Lower lobe of right lung (tissue), 2 donors: ENCODE measurements at regions not wholly inside any gene's neighbourhood (a gene's known extent, or its start where the extent isn't known, plus 50 kb on each side); places are given as distances from the start of the nearest gene placed in this dataset.

Experiments used
- ATAC-seq, 2 donors: fragments of 200-7000 bp; cut with Tn5 transposase; one replicate each; pipeline ENCODE4 v1.9.1; 2020 to 2022; ENCODE audit warnings: mild to moderate bottlenecking in 2 of 2, moderate library complexity in 2 of 2
- DNase-seq: peaks from one replicate; pipeline ENCODE4 v3.0.0-alpha.2; 2020
- H3K27ac ChIP-seq: fragments of 200-600 bp; one replicate; pipeline ENCODE4 v1.8.0; 2022
- H3K27me3 ChIP-seq: fragments of 200-600 bp; one replicate; pipeline ENCODE4 v1.8.0; 2022; ENCODE audit warnings: low read depth
- H3K36me3 ChIP-seq: fragments of 200-600 bp; one replicate; pipeline ENCODE4 v1.8.0; 2022; ENCODE audit warnings: mild to moderate bottlenecking
- H3K4me1 ChIP-seq: fragments of 200-600 bp; one replicate; pipeline ENCODE4 v1.8.0; 2022
- H3K4me3 ChIP-seq: fragments of 200-600 bp; one replicate; pipeline ENCODE4 v1.8.0; 2022; ENCODE audit warnings: mild to moderate bottlenecking
- H3K9me3 ChIP-seq: fragments of 200-600 bp; one replicate; pipeline ENCODE4 v1.8.0; 2022
- intact Hi-C: fragments of 100-400 bp; cut with DNase I; formaldehyde crosslinking; loops from one replicate; pipeline ENCODE4 v1.11.0; 2022
- TF ChIP-seq, protein P1 (sequence below): fragments of 200-600 bp; IDR thresholded peaks from one replicate; pipeline ENCODE4 v1.8.0; 2022; ENCODE audit warnings: antibody characterized with exemption, mild to moderate bottlenecking
- donor health status: DM: no; HTN: yes; CAD: no; lungs with severe emphysema.

DNA sequence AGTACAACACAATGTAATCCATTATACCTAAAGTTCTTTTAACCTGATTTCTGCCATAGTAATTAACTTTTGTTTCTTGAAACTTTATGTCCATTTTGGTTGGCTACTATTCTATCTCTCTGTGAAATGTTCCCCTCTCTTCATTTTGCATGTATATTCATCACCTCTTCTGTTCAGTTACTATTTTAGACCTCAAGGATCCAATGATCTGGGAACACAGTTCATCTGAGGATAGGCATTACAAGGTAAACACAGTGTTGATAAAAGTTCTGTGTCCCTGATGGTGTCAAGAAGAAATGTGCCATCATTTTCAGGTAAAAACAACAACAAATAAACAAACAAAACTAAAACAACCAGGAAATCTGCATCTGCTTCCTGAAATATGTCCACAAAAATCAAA is 102.2 kb upstream of the IFNG-AS1 start:
- DNase-seq: no peak
- H3K4me1 ChIP-seq: peaks cover 4% of the 10 kb centered on the region
- H3K9me3 ChIP-seq: no peaks in the 10 kb centered on the region
- no peak for ATAC-seq
- intact Hi-C loops: no loop called here
- TF ChIP-seq, protein P1, sequence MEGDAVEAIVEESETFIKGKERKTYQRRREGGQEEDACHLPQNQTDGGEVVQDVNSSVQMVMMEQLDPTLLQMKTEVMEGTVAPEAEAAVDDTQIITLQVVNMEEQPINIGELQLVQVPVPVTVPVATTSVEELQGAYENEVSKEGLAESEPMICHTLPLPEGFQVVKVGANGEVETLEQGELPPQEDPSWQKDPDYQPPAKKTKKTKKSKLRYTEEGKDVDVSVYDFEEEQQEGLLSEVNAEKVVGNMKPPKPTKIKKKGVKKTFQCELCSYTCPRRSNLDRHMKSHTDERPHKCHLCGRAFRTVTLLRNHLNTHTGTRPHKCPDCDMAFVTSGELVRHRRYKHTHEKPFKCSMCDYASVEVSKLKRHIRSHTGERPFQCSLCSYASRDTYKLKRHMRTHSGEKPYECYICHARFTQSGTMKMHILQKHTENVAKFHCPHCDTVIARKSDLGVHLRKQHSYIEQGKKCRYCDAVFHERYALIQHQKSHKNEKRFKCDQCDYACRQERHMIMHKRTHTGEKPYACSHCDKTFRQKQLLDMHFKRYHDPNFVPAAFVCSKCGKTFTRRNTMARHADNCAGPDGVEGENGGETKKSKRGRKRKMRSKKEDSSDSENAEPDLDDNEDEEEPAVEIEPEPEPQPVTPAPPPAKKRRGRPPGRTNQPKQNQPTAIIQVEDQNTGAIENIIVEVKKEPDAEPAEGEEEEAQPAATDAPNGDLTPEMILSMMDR: no peak
- H3K36me3 ChIP-seq: no peaks in the 10 kb centered on the region
- no peak overlapping the region for H3K4me3 ChIP-seq
- H3K27me3 ChIP-seq: no peaks in the 10 kb centered on the region
- H3K27ac ChIP-seq: no peak overlapping the region

DNA sequence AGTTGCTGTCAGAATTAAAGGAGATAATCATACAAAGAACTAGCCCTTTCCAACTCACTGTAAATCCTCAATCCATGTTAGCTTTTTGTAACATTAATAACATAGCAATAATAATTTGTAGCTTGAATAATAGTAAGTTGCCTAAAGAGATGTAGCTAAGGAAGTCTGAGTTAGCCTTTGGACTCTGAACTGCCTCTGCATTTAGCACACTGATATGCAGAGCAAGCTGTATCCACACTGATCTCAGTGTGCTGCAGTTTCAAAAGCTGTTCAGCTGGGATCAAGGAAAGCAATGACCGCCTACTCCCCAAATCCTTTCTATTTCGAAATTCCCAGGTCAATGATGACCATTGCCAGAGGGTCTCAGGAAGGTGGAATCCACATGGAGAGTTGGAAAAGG is 99.3 kb upstream of the IFNG-AS1 start:
- Histone ChIP-seq H3K27ac (no peak overlapping the region), H3K4me3 (no peak overlapping the region), H3K9me3 (no peaks in the 10 kb centered on the region), H3K27me3 (no peaks in the 10 kb centered on the region), H3K4me1 (peaks cover 4% of the 10 kb centered on the region), H3K36me3 (no peaks in the 10 kb centered on the region)
- intact Hi-C loops: no loop called here
- TF ChIP-seq, protein P1: no peak
- DNase-seq (no peak), ATAC-seq (no peak)

DNA sequence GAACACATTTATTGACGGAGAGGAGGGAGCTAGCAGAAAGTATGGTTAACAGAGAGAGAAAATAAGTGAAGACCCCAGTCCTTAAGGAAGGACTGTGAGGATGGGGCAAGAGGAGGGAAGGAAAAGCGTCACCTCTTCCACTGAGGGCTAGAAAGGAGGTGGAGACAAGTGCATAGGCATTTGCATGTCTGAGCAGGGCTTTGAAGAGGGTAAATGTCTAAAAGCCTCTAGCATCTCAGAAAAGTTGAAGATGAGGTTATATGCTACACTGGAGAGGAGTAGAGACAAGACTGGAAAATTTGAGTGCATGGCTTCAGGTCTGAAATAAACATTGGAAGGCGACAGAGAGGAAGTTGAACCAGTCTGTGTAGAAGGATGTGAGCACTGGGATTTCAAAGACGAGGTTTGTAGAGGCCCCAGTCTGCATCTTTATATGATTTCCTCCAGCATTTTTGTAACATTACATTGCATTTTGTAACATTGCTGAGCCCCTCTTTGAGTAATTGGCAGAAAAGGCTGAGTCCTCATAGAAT is 98.5 kb upstream of the IFNG-AS1 start:
- Histone ChIP-seq H3K9me3 (no peaks in the 10 kb centered on the region), H3K4me3 (no peak overlapping the region), H3K36me3 (no peaks in the 10 kb centered on the region), H3K27me3 (no peaks in the 10 kb centered on the region), H3K4me1 (no peaks in the 10 kb centered on the region), H3K27ac (no peak overlapping the region)
- DNase-seq (no peak), ATAC-seq (no peak)
- intact Hi-C loops: no loop called here
- TF ChIP-seq, protein P1: no peak

DNA sequence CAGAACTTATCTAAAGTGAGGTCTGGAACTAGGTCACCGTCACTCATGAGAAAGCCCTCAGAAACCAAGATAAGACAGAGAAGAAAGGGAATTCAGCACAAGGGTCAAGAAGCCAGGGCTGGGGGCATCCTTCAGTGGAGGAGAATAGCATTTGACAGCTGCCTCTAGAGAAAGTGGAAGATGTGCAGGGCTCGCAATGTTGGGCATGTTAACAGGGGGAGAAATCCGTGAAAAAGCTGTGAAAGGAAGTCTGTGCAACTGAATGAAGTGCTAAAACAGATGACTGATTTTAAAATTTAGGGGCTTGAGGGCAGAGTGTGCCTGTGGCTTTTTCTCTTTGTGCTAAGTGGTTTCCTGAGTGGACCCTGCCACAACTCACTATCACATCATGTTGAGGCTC is 97.7 kb upstream of the IFNG-AS1 start:
- no peak overlapping the region for H3K4me3 ChIP-seq
- no peaks in the 10 kb centered on the region for H3K36me3 ChIP-seq
- no peaks in the 10 kb centered on the region for H3K4me1 ChIP-seq
- ATAC-seq: no peak
- no peaks in the 10 kb centered on the region for H3K9me3 ChIP-seq
- TF ChIP-seq, protein P1: no peak
- no peaks in the 10 kb centered on the region for H3K27me3 ChIP-seq
- no peak for DNase-seq
- intact Hi-C loops: no loop called here
- H3K27ac ChIP-seq: no peak overlapping the region

DNA sequence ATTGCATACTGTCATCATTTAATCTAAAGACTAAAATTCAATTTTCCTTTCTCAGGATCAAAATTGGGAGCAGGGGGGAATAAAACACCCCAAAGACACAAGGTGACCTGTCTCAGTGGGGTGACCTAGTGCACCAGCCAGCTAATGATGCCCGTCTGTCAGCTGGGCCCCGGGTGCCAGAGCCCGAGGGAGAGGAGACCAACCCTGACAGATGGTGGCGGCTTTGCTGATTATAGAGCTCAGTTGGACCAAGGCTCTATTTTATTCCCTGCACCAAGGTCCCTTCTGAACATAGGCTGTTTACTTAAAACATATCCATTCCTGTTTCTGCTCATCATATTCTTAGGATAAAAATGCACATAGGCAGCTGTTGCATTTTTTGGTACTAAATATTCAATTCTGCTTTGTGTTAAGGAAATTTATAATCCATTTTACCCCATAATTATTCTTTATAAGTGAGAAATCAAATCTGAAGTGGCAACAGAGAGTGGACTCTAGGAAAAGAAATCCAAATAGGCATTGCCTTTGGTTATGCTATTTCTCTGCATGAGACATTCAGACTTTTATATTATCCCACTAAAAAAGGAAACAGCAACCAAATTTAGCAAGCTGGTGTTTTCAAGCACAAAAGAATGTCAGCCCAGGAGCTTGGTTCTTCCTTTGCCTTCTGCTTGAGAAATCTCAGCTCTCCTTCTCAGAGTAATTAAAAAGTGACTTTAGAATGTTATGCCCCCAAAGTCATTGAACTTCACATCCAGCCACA is 96.8 kb upstream of the IFNG-AS1 start:
- Histone ChIP-seq H3K4me1 (no peaks in the 10 kb centered on the region), H3K36me3 (no peaks in the 10 kb centered on the region), H3K4me3 (no peak overlapping the region), H3K27me3 (no peaks in the 10 kb centered on the region), H3K9me3 (no peaks in the 10 kb centered on the region), H3K27ac (no peak overlapping the region)
- TF ChIP-seq, protein P1: no peak
- intact Hi-C loops: no loop called here
- DNase-seq (no peak), ATAC-seq (no peak)
